HEK293 (cell line): ENCODE measurements at regions not wholly inside any gene's neighbourhood (a gene's known extent, or its start where the extent isn't known, plus 50 kb on each side); places are given as distances from the start of the nearest gene placed in this dataset.

Source experiments
- CTCF ChIP-seq: fragments of 450-650 bp; formaldehyde crosslinking; IDR thresholded peaks from 2 replicates; pipeline ENCODE4 v1.5.1; 2016; ENCODE audit warnings: missing biosample characterization, missing genetic modification characterization
- MYNN ChIP-seq: fragments of 450-650 bp; formaldehyde crosslinking; IDR thresholded peaks from 2 replicates; pipeline ENCODE4 v1.5.1; 2016; ENCODE audit warnings: missing biosample characterization, missing genetic modification characterization, borderline replicate concordance
- OSR2 ChIP-seq: fragments of 450-650 bp; formaldehyde crosslinking; IDR thresholded peaks from 2 replicates; pipeline ENCODE4 v1.5.1; 2016; ENCODE audit warnings: missing biosample characterization, missing genetic modification characterization
- PRDM1 ChIP-seq: fragments of 450-650 bp; formaldehyde crosslinking; IDR thresholded peaks from 2 replicates; pipeline ENCODE4; 2016; ENCODE audit warnings: missing biosample characterization, missing genetic modification characterization
- YY1 ChIP-seq: fragments of 450-650 bp; formaldehyde crosslinking; IDR thresholded peaks from 2 replicates; pipeline ENCODE4 v1.5.1; 2018; ENCODE audit warnings: missing biosample characterization, missing genetic modification characterization
- ZBTB11 ChIP-seq: fragments of 450-650 bp; formaldehyde crosslinking; conservative IDR thresholded peaks from 2 replicates; pipeline ENCODE4 v1.5.1; 2016; ENCODE audit warnings: low read depth, missing biosample characterization, missing genetic modification characterization
- ZBTB17 ChIP-seq: fragments of 450-650 bp; formaldehyde crosslinking; IDR thresholded peaks from 2 replicates; pipeline ENCODE4 v1.5.1; 2016; ENCODE audit warnings: missing biosample characterization, missing genetic modification characterization
- ZNF23 ChIP-seq: fragments of 450-650 bp; formaldehyde crosslinking; IDR thresholded peaks from 2 replicates; pipeline ENCODE4 v1.5.1; 2016; ENCODE audit warnings: missing biosample characterization, missing genetic modification characterization, borderline replicate concordance
- ZNF555 ChIP-seq: fragments of 450-650 bp; formaldehyde crosslinking; conservative IDR thresholded peaks from 2 replicates; pipeline ENCODE4 v1.5.1; 2017; ENCODE audit warnings: missing biosample characterization, mild to moderate bottlenecking, missing genetic modification characterization, inconsistent platforms
- ZNF776 ChIP-seq: fragments of 450-650 bp; formaldehyde crosslinking; IDR thresholded peaks from 2 replicates; pipeline ENCODE4 v1.5.0; 2017; ENCODE audit warnings: missing biosample characterization, missing genetic modification characterization, borderline replicate concordance
- ZXDB ChIP-seq: fragments of 450-650 bp; formaldehyde crosslinking; IDR thresholded peaks from 2 replicates; pipeline ENCODE4 v1.5.1; 2016; ENCODE audit warnings: missing biosample characterization, missing genetic modification characterization

GRCh38 chr5:125530833-125531615, 784.6 kb upstream of the ZNF608 start:
- no peak for TF ChIP-seq CTCF (tag by site-specific recombination)
- no peak for TF ChIP-seq ZNF776 (tag by site-specific recombination)
- no peak for TF ChIP-seq ZNF555 (tag by site-specific recombination)
- TF ChIP-seq MYNN (tag by site-specific recombination) = no peak
- TF ChIP-seq YY1 (tag by site-specific recombination) = no peak
- no peak for TF ChIP-seq OSR2 (tag by site-specific recombination)
- TF ChIP-seq ZXDB (tag by site-specific recombination) = no peak
- no peak for TF ChIP-seq ZBTB11 (tag by site-specific recombination)
- TF ChIP-seq ZBTB17 (tag by site-specific recombination) = no peak
- no peak for TF ChIP-seq PRDM1 (tag by site-specific recombination)
- TF ChIP-seq ZNF23 = no peak
